HepG2 (cell line): ENCODE measurements at regions not wholly inside any gene's neighbourhood (a gene's known extent, or its start where the extent isn't known, plus 50 kb on each side); places are given as distances from the start of the nearest gene placed in this dataset.

ENCODE experiments used
- ELF1 ChIP-seq: sonication (generic); formaldehyde crosslinking; IDR thresholded peaks from 2 replicates; pipeline ENCODE4 v1.4.0; 2020; ENCODE audit warnings: missing genetic modification reagents
- NCOA1 ChIP-seq: sonication (generic); formaldehyde crosslinking; IDR thresholded peaks from 2 replicates; pipeline ENCODE4 v1.9.0; 2021; ENCODE audit warnings: missing genetic modification reagents
- SNAPC2 ChIP-seq: sonication (generic); formaldehyde crosslinking; IDR thresholded peaks from 2 replicates; pipeline ENCODE4 v1.8.1; 2022; ENCODE audit warnings: mild to moderate bottlenecking, missing genetic modification reagents
- SP1 ChIP-seq, 2 experiments: fragments of 450-650 bp in 1 of 2; sonication (generic) in 1 of 2; formaldehyde crosslinking in 1 of 2; IDR thresholded peaks; 2 replicates each; pipeline versions ENCODE4 v1.4.0 to v1.6.1; 2016 to 2020; ENCODE audit warnings: missing genetic modification reagents in 1 of 2
- ZKSCAN5 ChIP-seq: sonication (generic); formaldehyde crosslinking; IDR thresholded peaks from 2 replicates; pipeline ENCODE4 v1.5.1; 2020; ENCODE audit warnings: mild to moderate bottlenecking, missing genetic modification reagents
- ZNF251 ChIP-seq: sonication (generic); formaldehyde crosslinking; IDR thresholded peaks from 2 replicates; pipeline ENCODE4 v1.9.0; 2021; ENCODE audit warnings: mild to moderate bottlenecking, missing genetic modification reagents
- ZNF383 ChIP-seq: sonication (generic); formaldehyde crosslinking; IDR thresholded peaks from 2 replicates; pipeline ENCODE4 v1.4.0; 2020; ENCODE audit warnings: missing genetic modification reagents, mild to moderate bottlenecking, borderline replicate concordance
- ZNF879 ChIP-seq: sonication (generic); formaldehyde crosslinking; IDR thresholded peaks from 2 replicates; pipeline ENCODE4 v1.8.1; 2023; ENCODE audit warnings: missing genetic modification reagents
- TF ChIP-seq, protein P1 (sequence below): sonication (generic); formaldehyde crosslinking; IDR thresholded peaks from 2 replicates; pipeline ENCODE4 v1.4.0; 2020; ENCODE audit warnings: missing genetic modification reagents
- TF ChIP-seq, protein P2 (sequence below): sonication (generic); formaldehyde crosslinking; conservative IDR thresholded peaks from 2 replicates; pipeline ENCODE4 v1.4.0; 2020; ENCODE audit warnings: missing genetic modification reagents

DNA sequence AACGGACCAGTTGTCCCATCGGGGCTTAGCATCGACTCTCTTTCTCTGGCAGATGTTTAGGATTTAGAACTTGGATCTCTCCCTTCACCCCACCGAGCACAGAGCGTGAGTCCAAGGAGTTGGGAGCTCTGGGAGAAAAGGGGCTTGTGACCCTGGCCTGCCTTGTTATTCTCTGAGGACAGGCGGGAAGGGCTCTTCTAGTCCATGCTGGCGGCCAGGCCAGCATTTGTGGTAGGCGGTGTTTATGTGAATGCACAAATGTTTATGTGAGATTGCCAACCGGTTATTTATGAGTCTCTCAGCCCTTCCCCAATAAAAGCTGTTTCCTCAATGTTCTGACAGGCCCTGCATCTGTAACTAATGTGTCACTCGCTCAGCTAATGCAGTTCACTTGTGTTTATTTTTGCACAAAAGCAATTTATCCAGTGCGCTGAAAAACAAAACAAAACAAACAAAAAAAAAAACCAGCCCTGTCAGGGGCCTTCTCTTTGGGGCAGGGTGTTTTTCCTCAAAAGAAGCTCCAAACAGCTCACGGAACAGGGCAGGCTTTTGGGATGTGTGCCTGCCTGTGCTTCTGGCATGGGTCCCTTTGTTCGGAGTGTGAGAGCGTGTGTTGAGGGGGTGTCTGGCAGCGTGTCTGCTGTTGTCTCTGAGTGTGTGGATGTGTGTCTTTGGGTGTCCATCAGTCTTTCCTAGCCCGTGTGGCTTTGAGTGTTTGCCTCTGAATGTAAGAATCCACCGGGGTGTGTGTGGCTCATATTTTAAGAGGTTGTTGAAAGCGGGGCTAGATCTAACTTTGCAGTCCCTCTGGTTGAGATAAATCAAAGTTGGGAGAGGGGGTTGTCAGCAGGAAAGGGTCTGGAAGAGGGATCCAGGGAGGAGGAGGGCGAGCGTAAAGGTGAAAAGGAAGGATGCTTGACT is 52.8 kb upstream of the HAAO start (continued):
- TF ChIP-seq, protein P1, sequence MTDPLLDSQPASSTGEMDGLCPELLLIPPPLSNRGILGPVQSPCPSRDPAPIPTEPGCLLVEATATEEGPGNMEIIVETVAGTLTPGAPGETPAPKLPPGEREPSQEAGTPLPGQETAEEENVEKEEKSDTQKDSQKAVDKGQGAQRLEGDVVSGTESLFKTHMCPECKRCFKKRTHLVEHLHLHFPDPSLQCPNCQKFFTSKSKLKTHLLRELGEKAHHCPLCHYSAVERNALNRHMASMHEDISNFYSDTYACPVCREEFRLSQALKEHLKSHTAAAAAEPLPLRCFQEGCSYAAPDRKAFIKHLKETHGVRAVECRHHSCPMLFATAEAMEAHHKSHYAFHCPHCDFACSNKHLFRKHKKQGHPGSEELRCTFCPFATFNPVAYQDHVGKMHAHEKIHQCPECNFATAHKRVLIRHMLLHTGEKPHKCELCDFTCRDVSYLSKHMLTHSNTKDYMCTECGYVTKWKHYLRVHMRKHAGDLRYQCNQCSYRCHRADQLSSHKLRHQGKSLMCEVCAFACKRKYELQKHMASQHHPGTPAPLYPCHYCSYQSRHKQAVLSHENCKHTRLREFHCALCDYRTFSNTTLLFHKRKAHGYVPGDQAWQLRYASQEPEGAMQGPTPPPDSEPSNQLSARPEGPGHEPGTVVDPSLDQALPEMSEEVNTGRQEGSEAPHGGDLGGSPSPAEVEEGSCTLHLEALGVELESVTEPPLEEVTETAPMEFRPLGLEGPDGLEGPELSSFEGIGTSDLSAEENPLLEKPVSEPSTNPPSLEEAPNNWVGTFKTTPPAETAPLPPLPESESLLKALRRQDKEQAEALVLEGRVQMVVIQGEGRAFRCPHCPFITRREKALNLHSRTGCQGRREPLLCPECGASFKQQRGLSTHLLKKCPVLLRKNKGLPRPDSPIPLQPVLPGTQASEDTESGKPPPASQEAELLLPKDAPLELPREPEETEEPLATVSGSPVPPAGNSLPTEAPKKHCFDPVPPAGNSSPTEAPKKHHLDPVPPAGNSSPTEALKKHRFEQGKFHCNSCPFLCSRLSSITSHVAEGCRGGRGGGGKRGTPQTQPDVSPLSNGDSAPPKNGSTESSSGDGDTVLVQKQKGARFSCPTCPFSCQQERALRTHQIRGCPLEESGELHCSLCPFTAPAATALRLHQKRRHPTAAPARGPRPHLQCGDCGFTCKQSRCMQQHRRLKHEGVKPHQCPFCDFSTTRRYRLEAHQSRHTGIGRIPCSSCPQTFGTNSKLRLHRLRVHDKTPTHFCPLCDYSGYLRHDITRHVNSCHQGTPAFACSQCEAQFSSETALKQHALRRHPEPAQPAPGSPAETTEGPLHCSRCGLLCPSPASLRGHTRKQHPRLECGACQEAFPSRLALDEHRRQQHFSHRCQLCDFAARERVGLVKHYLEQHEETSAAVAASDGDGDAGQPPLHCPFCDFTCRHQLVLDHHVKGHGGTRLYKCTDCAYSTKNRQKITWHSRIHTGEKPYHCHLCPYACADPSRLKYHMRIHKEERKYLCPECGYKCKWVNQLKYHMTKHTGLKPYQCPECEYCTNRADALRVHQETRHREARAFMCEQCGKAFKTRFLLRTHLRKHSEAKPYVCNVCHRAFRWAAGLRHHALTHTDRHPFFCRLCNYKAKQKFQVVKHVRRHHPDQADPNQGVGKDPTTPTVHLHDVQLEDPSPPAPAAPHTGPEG (CRISPR knock-in tag), result no peak
- TF ChIP-seq ZNF383 (no peak), NCOA1 (no peak), ZNF251 (CRISPR knock-in tag) (no peak), ZNF879 (no peak), SNAPC2 (CRISPR knock-in tag) (no peak), ELF1 (no peak), ZKSCAN5 (no peak), SP1 (IDR thresholded peaks at IDR 0.05) (no peak), SP1 (CRISPR knock-in tag; IDR thresholded peaks at IDR 0.05) (no peak)
- TF ChIP-seq, protein P2, sequence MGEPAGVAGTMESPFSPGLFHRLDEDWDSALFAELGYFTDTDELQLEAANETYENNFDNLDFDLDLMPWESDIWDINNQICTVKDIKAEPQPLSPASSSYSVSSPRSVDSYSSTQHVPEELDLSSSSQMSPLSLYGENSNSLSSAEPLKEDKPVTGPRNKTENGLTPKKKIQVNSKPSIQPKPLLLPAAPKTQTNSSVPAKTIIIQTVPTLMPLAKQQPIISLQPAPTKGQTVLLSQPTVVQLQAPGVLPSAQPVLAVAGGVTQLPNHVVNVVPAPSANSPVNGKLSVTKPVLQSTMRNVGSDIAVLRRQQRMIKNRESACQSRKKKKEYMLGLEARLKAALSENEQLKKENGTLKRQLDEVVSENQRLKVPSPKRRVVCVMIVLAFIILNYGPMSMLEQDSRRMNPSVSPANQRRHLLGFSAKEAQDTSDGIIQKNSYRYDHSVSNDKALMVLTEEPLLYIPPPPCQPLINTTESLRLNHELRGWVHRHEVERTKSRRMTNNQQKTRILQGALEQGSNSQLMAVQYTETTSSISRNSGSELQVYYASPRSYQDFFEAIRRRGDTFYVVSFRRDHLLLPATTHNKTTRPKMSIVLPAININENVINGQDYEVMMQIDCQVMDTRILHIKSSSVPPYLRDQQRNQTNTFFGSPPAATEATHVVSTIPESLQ (CRISPR knock-in tag), result no peak
